ENCODE measurements at regions not wholly inside any gene's neighbourhood (a gene's known extent, or its start where the extent isn't known, plus 50 kb on each side); places are given as distances from the start of the nearest gene placed in this dataset.

GRCh38 chr10:35768011-35768410 is 125.9 kb upstream of the FZD8 start:
- TF ChIP-seq, protein P1, sequence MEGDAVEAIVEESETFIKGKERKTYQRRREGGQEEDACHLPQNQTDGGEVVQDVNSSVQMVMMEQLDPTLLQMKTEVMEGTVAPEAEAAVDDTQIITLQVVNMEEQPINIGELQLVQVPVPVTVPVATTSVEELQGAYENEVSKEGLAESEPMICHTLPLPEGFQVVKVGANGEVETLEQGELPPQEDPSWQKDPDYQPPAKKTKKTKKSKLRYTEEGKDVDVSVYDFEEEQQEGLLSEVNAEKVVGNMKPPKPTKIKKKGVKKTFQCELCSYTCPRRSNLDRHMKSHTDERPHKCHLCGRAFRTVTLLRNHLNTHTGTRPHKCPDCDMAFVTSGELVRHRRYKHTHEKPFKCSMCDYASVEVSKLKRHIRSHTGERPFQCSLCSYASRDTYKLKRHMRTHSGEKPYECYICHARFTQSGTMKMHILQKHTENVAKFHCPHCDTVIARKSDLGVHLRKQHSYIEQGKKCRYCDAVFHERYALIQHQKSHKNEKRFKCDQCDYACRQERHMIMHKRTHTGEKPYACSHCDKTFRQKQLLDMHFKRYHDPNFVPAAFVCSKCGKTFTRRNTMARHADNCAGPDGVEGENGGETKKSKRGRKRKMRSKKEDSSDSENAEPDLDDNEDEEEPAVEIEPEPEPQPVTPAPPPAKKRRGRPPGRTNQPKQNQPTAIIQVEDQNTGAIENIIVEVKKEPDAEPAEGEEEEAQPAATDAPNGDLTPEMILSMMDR (IDR thresholded peaks at IDR 0.05; ENCODE audit: low read length), result no peak
- TF ChIP-seq EZH2 (optimal IDR thresholded peaks at IDR 0.05; ENCODE audit: low read depth, low read length) (no peak), EZH2phosphoT487 (IDR thresholded peaks at IDR 0.05; ENCODE audit: low read length) (no peak)

All from MM.1S (cell line).